ENCODE measurements at regions not wholly inside any gene's neighbourhood (a gene's known extent, or its start where the extent isn't known, plus 50 kb on each side); places are given as distances from the start of the nearest gene placed in this dataset.

- Mint-ChIP-seq H3K27ac (no peak overlapping the region), H3K4me1 (ENCODE audit: low read depth in 2 of 2) (no peaks in the 10 kb centered on the region), H3K9me3 (peaks cover 5 to 6% of the 10 kb centered on the region in 2 donors), H3K36me3 (ENCODE audit: insufficient read depth) (no peaks in the 10 kb centered on the region), H3K27me3 (no peaks in the 10 kb centered on the region), H3K4me3 (no peak overlapping the region)
- ATAC-seq (replicated peaks): no peak
- no peak for DNase-seq
These were observed 1143.8 kb downstream of the MAT2B start for GRCh38 chr5:164649266-164649665.

- Mint-ChIP-seq H3K9me3 (peaks cover 4 to 7% of the 10 kb centered on the region in 2 donors), H3K27ac (no peak overlapping the region), H3K4me3 (no peak overlapping the region), H3K4me1 (ENCODE audit: low read depth in 2 of 2) (no peaks in the 10 kb centered on the region), H3K36me3 (ENCODE audit: insufficient read depth) (no peaks in the 10 kb centered on the region), H3K27me3 (no peaks in the 10 kb centered on the region)
- ATAC-seq (replicated peaks) (no peak), DNase-seq (no peak)
These were observed 1145.0 kb downstream of the MAT2B start for GRCh38 chr5:164650427-164650826.

GRCh38 chr5:164651546-164652275, 1146.3 kb downstream of the MAT2B start:
- no peak for ATAC-seq (replicated peaks)
- H3K9me3 Mint-ChIP-seq: peaks cover 4 to 7% of the 10 kb centered on the region in 2 donors
- no peak overlapping the region for H3K4me3 Mint-ChIP-seq
- no peak overlapping the region for H3K27ac Mint-ChIP-seq
- DNase-seq: no peak
- no peaks in the 10 kb centered on the region for H3K36me3 Mint-ChIP-seq (ENCODE audit: insufficient read depth)
- H3K27me3 Mint-ChIP-seq: no peaks in the 10 kb centered on the region
- no peaks in the 10 kb centered on the region for H3K4me1 Mint-ChIP-seq (ENCODE audit: low read depth in 2 of 2)

GRCh38 chr5:164652276-164652660, 1146.8 kb downstream of the MAT2B start:
- ATAC-seq (replicated peaks) (no peak), DNase-seq (no peak)
- H3K4me3 Mint-ChIP-seq: no peak overlapping the region
- no peaks in the 10 kb centered on the region for H3K36me3 Mint-ChIP-seq (ENCODE audit: insufficient read depth)
- H3K4me1 Mint-ChIP-seq (ENCODE audit: low read depth in 2 of 2): no peaks in the 10 kb centered on the region
- H3K27ac Mint-ChIP-seq: no peak overlapping the region
- peaks cover 4 to 7% of the 10 kb centered on the region in 2 donors for H3K9me3 Mint-ChIP-seq
- H3K27me3 Mint-ChIP-seq: no peaks in the 10 kb centered on the region

GRCh38 chr5:164663198-164663989, 1158.0 kb downstream of the MAT2B start:
- DNase-seq (no peak), ATAC-seq (replicated peaks) (no peak)
- H3K27ac Mint-ChIP-seq: no peak overlapping the region
- no peaks in the 10 kb centered on the region for H3K4me1 Mint-ChIP-seq (ENCODE audit: low read depth in 2 of 2)
- peaks cover 0 to 8% of the 10 kb centered on the region in 2 donors for H3K9me3 Mint-ChIP-seq
- no peaks in the 10 kb centered on the region for H3K27me3 Mint-ChIP-seq
- H3K4me3 Mint-ChIP-seq: no peak overlapping the region
- no peaks in the 10 kb centered on the region for H3K36me3 Mint-ChIP-seq (ENCODE audit: insufficient read depth)

GRCh38 chr5:164671640-164672039, 1166.2 kb downstream of the MAT2B start:
- no peaks in the 10 kb centered on the region for H3K4me1 Mint-ChIP-seq (ENCODE audit: low read depth in 2 of 2)

GRCh38 chr5:164672205-164672604, 1166.8 kb downstream of the MAT2B start:
- ATAC-seq (replicated peaks) (no peak), DNase-seq (no peak)
- Mint-ChIP-seq H3K27ac (no peak overlapping the region), H3K4me3 (no peak overlapping the region), H3K4me1 (ENCODE audit: low read depth in 2 of 2) (no peaks in the 10 kb centered on the region), H3K36me3 (ENCODE audit: insufficient read depth) (peaks cover 3% of the 10 kb centered on the region), H3K27me3 (no peaks in the 10 kb centered on the region), H3K9me3 (no peaks in the 10 kb centered on the region)

More at GRCh38 chr5:164671640-164672039, 1166.2 kb downstream of the MAT2B start:
- ATAC-seq (replicated peaks): no peak
- Mint-ChIP-seq H3K9me3 (no peaks in the 10 kb centered on the region), H3K27ac (no peak overlapping the region), H3K4me3 (no peak overlapping the region), H3K36me3 (ENCODE audit: insufficient read depth) (peaks cover 3% of the 10 kb centered on the region), H3K27me3 (no peaks in the 10 kb centered on the region)
- no peak for DNase-seq

GRCh38 chr5:164672931-164673694, 1167.7 kb downstream of the MAT2B start:
- H3K4me1 Mint-ChIP-seq (ENCODE audit: low read depth in 2 of 2): no peaks in the 10 kb centered on the region
- H3K27me3 Mint-ChIP-seq: no peaks in the 10 kb centered on the region
- H3K36me3 Mint-ChIP-seq (ENCODE audit: insufficient read depth): peaks cover 3% of the 10 kb centered on the region
- H3K9me3 Mint-ChIP-seq: no peaks in the 10 kb centered on the region
- no peak overlapping the region for H3K4me3 Mint-ChIP-seq
- no peak for ATAC-seq (replicated peaks)
- DNase-seq: no peak
- no peak overlapping the region for H3K27ac Mint-ChIP-seq

- Mint-ChIP-seq H3K27me3 (no peaks in the 10 kb centered on the region), H3K9me3 (peaks cover 0 to 8% of the 10 kb centered on the region in 2 donors), H3K4me1 (ENCODE audit: low read depth in 2 of 2) (no peaks in the 10 kb centered on the region), H3K4me3 (no peak overlapping the region), H3K36me3 (ENCODE audit: insufficient read depth) (peaks cover 6% of the 10 kb centered on the region), H3K27ac (no peak overlapping the region)
- DNase-seq: no peak
- ATAC-seq (replicated peaks): no peak
These were observed 1174.0 kb downstream of the MAT2B start for GRCh38 chr5:164679461-164679860.

GRCh38 chr5:164680216-164680615, 1174.8 kb downstream of the MAT2B start:
- ATAC-seq (replicated peaks) (no peak), DNase-seq (no peak)
- Mint-ChIP-seq H3K4me3 (no peak overlapping the region), H3K4me1 (ENCODE audit: low read depth in 2 of 2) (no peaks in the 10 kb centered on the region), H3K9me3 (peaks cover 2 to 8% of the 10 kb centered on the region in 2 donors), H3K27ac (no peak overlapping the region), H3K36me3 (ENCODE audit: insufficient read depth) (peaks cover 6% of the 10 kb centered on the region), H3K27me3 (no peaks in the 10 kb centered on the region)

GRCh38 chr5:164680812-164681520, 1175.5 kb downstream of the MAT2B start:
- H3K27me3 Mint-ChIP-seq: no peaks in the 10 kb centered on the region
- H3K27ac Mint-ChIP-seq: no peak overlapping the region
- H3K36me3 Mint-ChIP-seq (ENCODE audit: insufficient read depth): peaks cover 6% of the 10 kb centered on the region
- no peak overlapping the region for H3K4me3 Mint-ChIP-seq
- DNase-seq (no peak), ATAC-seq (replicated peaks) (no peak)
- H3K4me1 Mint-ChIP-seq (ENCODE audit: low read depth in 2 of 2): no peaks in the 10 kb centered on the region
- peaks cover 2 to 8% of the 10 kb centered on the region in 2 donors for H3K9me3 Mint-ChIP-seq

- DNase-seq (no peak), ATAC-seq (replicated peaks) (no peak)
- no peaks in the 10 kb centered on the region for H3K27me3 Mint-ChIP-seq
- no peak overlapping the region for H3K27ac Mint-ChIP-seq
- H3K36me3 Mint-ChIP-seq (ENCODE audit: insufficient read depth): no peaks in the 10 kb centered on the region
- no peaks in the 10 kb centered on the region for H3K4me1 Mint-ChIP-seq (ENCODE audit: low read depth in 2 of 2)
- H3K4me3 Mint-ChIP-seq: no peak overlapping the region
- peaks cover 5 to 6% of the 10 kb centered on the region in 2 donors for H3K9me3 Mint-ChIP-seq
These were observed 1182.0 kb downstream of the MAT2B start for GRCh38 chr5:164687391-164687790.

GRCh38 chr5:164688437-164688836, 1183.0 kb downstream of the MAT2B start:
- ATAC-seq (replicated peaks) (no peak), DNase-seq (no peak)
- Mint-ChIP-seq H3K36me3 (ENCODE audit: insufficient read depth) (no peaks in the 10 kb centered on the region), H3K9me3 (peaks cover 0 to 5% of the 10 kb centered on the region in 2 donors), H3K27ac (no peak overlapping the region), H3K27me3 (no peaks in the 10 kb centered on the region), H3K4me1 (ENCODE audit: low read depth in 2 of 2) (no peaks in the 10 kb centered on the region), H3K4me3 (no peak overlapping the region)

All from effector memory CD8-positive, alpha-beta T cell (primary cell).